ENCODE measurements at regions not wholly inside any gene's neighbourhood (a gene's known extent, or its start where the extent isn't known, plus 50 kb on each side); places are given as distances from the start of the nearest gene placed in this dataset.

DNA sequence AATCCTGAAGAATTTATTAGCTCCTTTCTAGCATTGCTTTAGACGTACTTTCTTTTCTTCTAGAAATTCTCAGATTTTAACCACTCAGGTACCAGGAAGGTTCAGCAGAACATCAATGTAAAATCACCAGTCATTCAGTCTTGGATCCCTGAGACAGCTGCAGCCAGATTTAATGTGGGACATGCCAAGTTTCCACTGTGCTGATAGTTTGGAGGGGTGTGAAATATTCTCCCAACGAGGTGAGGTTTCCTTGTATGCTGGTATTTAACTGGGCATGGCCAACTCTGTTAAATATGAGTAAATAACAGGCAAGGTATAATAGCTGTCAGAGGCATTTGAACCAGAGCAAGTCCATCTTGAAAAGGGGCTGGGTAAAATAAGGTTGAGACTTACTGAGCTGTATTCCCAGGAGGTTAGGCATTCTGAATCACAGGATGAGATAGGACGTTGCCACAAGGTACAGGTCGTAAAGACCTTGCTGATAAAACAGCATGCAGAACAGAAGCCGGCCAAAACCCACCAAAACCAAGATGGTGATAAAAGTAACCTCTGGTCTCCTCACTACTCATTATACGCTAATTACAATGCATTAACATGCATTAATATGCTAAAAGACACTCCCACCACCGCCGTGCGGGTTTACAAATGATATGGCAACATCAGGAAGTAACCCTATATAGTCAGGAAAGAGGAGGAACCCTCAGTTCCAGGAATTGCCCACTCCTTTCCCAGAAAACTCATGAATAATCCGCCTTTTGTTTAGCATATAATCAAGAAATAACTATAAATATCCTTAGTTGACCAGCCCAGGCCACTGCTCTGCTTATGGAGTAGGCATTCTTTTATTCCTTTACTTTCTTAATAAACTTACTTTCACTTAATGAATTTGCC, 75.2 kb upstream of the RASSF8 start:
- Histone ChIP-seq H3K9ac (ENCODE audit: low read depth, low read length, poor library complexity, severe bottlenecking) (no peak overlapping the region), H3K27me3 (ENCODE audit: insufficient read depth, low read length, poor library complexity, severe bottlenecking) (no peaks in the 10 kb centered on the region), H4K20me1 (ENCODE audit: insufficient read depth, low read length, poor library complexity, severe bottlenecking) (no peaks in the 10 kb centered on the region), H3K9me2 (replicated peaks; ENCODE audit: low read depth, low read length) (no peaks in the 10 kb centered on the region), H3K4me2 (ENCODE audit: low read depth, low read length, poor library complexity, severe bottlenecking) (no peak overlapping the region), H3K4me3 (ENCODE audit: low read length, poor library complexity, severe bottlenecking) (no peak overlapping the region), H3F3A (ENCODE audit: low read depth) (no peaks in the 10 kb centered on the region), H3K4me1 (ENCODE audit: insufficient read depth, low read length, poor library complexity, severe bottlenecking) (no peaks in the 10 kb centered on the region), H3K9me3 (ENCODE audit: insufficient read depth, low read depth, low read length) (no peaks in the 10 kb centered on the region), H3K36me3 (ENCODE audit: insufficient read depth, low read length) (no peaks in the 10 kb centered on the region), H3K79me2 (ENCODE audit: insufficient read depth, low read length) (no peaks in the 10 kb centered on the region), H2AFZ (ENCODE audit: low read length) (no peak overlapping the region)
- TF ChIP-seq EZH2phosphoT487 (IDR thresholded peaks at IDR 0.05; ENCODE audit: borderline replicate concordance), result no peak
- TF ChIP-seq, protein P1, sequence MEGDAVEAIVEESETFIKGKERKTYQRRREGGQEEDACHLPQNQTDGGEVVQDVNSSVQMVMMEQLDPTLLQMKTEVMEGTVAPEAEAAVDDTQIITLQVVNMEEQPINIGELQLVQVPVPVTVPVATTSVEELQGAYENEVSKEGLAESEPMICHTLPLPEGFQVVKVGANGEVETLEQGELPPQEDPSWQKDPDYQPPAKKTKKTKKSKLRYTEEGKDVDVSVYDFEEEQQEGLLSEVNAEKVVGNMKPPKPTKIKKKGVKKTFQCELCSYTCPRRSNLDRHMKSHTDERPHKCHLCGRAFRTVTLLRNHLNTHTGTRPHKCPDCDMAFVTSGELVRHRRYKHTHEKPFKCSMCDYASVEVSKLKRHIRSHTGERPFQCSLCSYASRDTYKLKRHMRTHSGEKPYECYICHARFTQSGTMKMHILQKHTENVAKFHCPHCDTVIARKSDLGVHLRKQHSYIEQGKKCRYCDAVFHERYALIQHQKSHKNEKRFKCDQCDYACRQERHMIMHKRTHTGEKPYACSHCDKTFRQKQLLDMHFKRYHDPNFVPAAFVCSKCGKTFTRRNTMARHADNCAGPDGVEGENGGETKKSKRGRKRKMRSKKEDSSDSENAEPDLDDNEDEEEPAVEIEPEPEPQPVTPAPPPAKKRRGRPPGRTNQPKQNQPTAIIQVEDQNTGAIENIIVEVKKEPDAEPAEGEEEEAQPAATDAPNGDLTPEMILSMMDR (conservative IDR thresholded peaks at IDR 0.05; ENCODE audit: low read length), result no peak

DNA sequence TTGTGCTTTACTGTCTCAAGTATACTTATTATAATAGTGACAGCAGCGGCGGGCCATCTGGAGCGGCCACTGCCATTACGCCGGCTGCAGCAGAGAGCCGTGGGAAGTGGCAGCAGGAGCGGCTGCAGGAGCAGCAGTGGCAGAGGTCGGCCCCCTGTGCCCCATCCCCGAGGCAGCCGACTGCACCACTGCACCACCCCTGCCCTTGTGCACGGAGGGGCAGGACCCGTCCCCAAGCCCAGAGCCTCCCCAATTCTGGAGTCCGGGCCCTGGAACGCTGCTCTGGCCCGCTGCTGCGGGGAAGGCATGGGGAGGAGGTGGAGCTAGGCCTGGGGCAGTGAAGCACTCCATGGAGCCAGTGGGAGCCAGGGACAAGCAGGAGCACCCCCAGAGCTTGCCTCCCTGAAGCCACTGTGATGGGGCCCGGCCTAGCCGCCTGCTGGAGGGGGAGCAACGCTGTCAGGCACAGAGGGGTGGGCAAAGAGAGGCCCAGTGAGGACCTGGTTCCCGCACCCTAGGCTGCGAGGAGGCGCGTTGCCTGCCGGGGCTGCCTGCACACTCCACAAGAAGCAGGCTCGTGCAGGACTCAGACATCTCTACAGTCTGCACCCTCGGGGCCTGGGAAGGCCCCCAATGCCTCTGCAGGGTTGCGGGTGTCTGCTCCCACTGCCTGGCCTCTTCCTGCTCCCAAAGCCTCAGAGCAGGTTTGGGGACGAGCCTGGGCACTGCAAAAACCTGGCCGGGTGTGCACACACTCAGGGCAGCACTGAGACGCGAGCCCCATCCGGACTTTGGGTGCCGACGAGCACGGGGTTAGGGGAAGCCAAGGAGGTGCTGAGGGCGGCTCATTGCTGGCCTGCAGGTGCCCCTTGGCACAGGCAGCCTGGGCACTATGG, 74.2 kb upstream of the RASSF8 start:
- Histone ChIP-seq H3K36me3 (ENCODE audit: insufficient read depth, low read length) (no peaks in the 10 kb centered on the region), H4K20me1 (ENCODE audit: insufficient read depth, low read length, poor library complexity, severe bottlenecking) (no peaks in the 10 kb centered on the region), H3K4me1 (ENCODE audit: insufficient read depth, low read length, poor library complexity, severe bottlenecking) (no peaks in the 10 kb centered on the region), H3K4me3 (ENCODE audit: low read length, poor library complexity, severe bottlenecking) (no peak overlapping the region), H3K9me3 (ENCODE audit: insufficient read depth, low read depth, low read length) (no peaks in the 10 kb centered on the region), H3K9ac (ENCODE audit: low read depth, low read length, poor library complexity, severe bottlenecking) (no peak overlapping the region), H3K4me2 (ENCODE audit: low read depth, low read length, poor library complexity, severe bottlenecking) (no peak overlapping the region), H3K9me2 (replicated peaks; ENCODE audit: low read depth, low read length) (no peaks in the 10 kb centered on the region), H3K79me2 (ENCODE audit: insufficient read depth, low read length) (no peaks in the 10 kb centered on the region), H3F3A (ENCODE audit: low read depth) (no peaks in the 10 kb centered on the region), H2AFZ (ENCODE audit: low read length) (no peak overlapping the region), H3K27me3 (ENCODE audit: insufficient read depth, low read length, poor library complexity, severe bottlenecking) (no peaks in the 10 kb centered on the region)
- no peak for TF ChIP-seq EZH2phosphoT487 (IDR thresholded peaks at IDR 0.05; ENCODE audit: borderline replicate concordance)
- TF ChIP-seq, protein P1 (conservative IDR thresholded peaks at IDR 0.05; ENCODE audit: low read length), result no peak

DNA sequence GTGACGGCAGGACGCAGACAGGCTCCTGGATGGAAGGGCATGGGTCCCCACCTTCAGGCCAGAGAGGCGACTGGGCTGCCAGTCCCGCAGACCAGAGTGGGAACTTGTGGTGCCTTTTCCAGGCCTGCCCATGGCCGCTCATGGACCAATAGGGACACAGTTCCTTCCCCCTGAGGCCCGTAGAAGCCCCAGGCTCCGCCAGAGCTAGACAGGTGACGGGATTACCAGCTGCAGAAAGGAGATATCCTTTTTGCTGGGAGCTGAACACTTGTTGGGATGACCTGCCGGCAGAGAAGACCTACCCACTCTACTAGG, 73.6 kb upstream of the RASSF8 start:
- Histone ChIP-seq H3K4me1 (ENCODE audit: insufficient read depth, low read length, poor library complexity, severe bottlenecking) (no peaks in the 10 kb centered on the region), H3K9me2 (replicated peaks; ENCODE audit: low read depth, low read length) (no peaks in the 10 kb centered on the region), H3F3A (ENCODE audit: low read depth) (no peaks in the 10 kb centered on the region), H4K20me1 (ENCODE audit: insufficient read depth, low read length, poor library complexity, severe bottlenecking) (no peaks in the 10 kb centered on the region), H3K9me3 (ENCODE audit: insufficient read depth, low read depth, low read length) (no peaks in the 10 kb centered on the region), H3K9ac (ENCODE audit: low read depth, low read length, poor library complexity, severe bottlenecking) (no peak overlapping the region), H3K27me3 (ENCODE audit: insufficient read depth, low read length, poor library complexity, severe bottlenecking) (no peaks in the 10 kb centered on the region), H3K79me2 (ENCODE audit: insufficient read depth, low read length) (no peaks in the 10 kb centered on the region), H2AFZ (ENCODE audit: low read length) (no peak overlapping the region), H3K4me2 (ENCODE audit: low read depth, low read length, poor library complexity, severe bottlenecking) (no peak overlapping the region), H3K36me3 (ENCODE audit: insufficient read depth, low read length) (no peaks in the 10 kb centered on the region), H3K4me3 (ENCODE audit: low read length, poor library complexity, severe bottlenecking) (no peak overlapping the region)
- TF ChIP-seq EZH2phosphoT487 (IDR thresholded peaks at IDR 0.05; ENCODE audit: borderline replicate concordance), result no peak
- TF ChIP-seq, protein P1 (conservative IDR thresholded peaks at IDR 0.05; ENCODE audit: low read length), result no peak

Data from Loucy (cell line).